Esophagus squamous epithelium (tissue), 4 donors: ENCODE measurements at regions not wholly inside any gene's neighbourhood (a gene's known extent, or its start where the extent isn't known, plus 50 kb on each side); places are given as distances from the start of the nearest gene placed in this dataset.

Experiments used
- CTCF ChIP-seq, 6 experiments: fragments of 450-650 bp in 4 of 6; fragments of 200-600 bp in 2 of 6; sonication (generic) in 2 of 6; IDR thresholded peaks; one replicate each; pipeline ENCODE4 v1.5.1; 2016 to 2019; ENCODE audit warnings: antibody characterized with exemption in 6 of 6, mild to moderate bottlenecking in 4 of 6, moderate library complexity in 4 of 6
- POLR2A ChIP-seq, 4 donors: fragments of 450-650 bp; IDR thresholded peaks; one replicate each; pipeline ENCODE4 v1.6.1; 2017; ENCODE audit warnings: antibody characterized with exemption in 4 of 4, mild to moderate bottlenecking in 4 of 4, moderate library complexity in 3 of 4

GRCh38 chr3:71966185-71966584, 181.2 kb upstream of the PROK2 start:
- TF ChIP-seq POLR2A (IDR thresholded peaks at IDR 0.05) (no peak), CTCF (IDR thresholded peaks at IDR 0.05) (no peak)
